Peyer's patch (tissue), 4 donors: ENCODE measurements at regions not wholly inside any gene's neighbourhood (a gene's known extent, or its start where the extent isn't known, plus 50 kb on each side); places are given as distances from the start of the nearest gene placed in this dataset.
"Not testable (repeated sequence)": the region's sequence is repeated elsewhere in the genome, so short reads cannot be mapped to it uniquely, and the experiment has no call there.

ENCODE experiments used
- DNase-seq, 3 donors: peaks; one replicate each; pipeline ENCODE4 v3.0.0-alpha.2; 2017 to 2019
- H3K27ac ChIP-seq, 4 donors: fragments of 200-600 bp; sonication (generic); one replicate each; pipeline ENCODE4 v1.5.1; 2016 to 2019
- H3K27me3 ChIP-seq, 2 donors: fragments of 200-600 bp; sonication (generic); one replicate each; pipeline ENCODE4 v1.5.1; 2019
- H3K36me3 ChIP-seq, 3 donors: fragments of 200-600 bp; sonication (generic); one replicate each; pipeline ENCODE4 v1.5.1; 2016 to 2019
- H3K4me1 ChIP-seq, 4 donors: fragments of 200-600 bp; sonication (generic); one replicate each; pipeline ENCODE4 v1.5.1; 2016 to 2019
- H3K4me3 ChIP-seq, 4 donors: fragments of 200-600 bp; sonication (generic); 1 replicate in 3 of 4; 2 replicates in 1 of 4; pipeline ENCODE4 v1.5.1; 2016 to 2019; ENCODE audit warnings: mild to moderate bottlenecking in 1 of 4
- H3K9me3 ChIP-seq, 4 donors: fragments of 200-600 bp; sonication (generic); one replicate each; pipeline ENCODE4 v1.5.1; 2016 to 2019; ENCODE audit warnings: mild to moderate bottlenecking in 1 of 4
- CTCF ChIP-seq, 6 experiments: fragments of 450-650 bp in 4 of 6; fragments of 200-600 bp in 2 of 6; sonication (generic) in 1 of 6; IDR thresholded peaks; one replicate each; pipeline ENCODE4 v1.5.1; 2017 to 2019; ENCODE audit warnings: antibody characterized with exemption in 6 of 6, mild to moderate bottlenecking in 3 of 6, moderate library complexity in 1 of 6
- POLR2A ChIP-seq, 2 donors: fragments of 450-650 bp; IDR thresholded peaks; one replicate each; pipeline ENCODE4 v1.5.1; 2017; ENCODE audit warnings: antibody characterized with exemption in 2 of 2, mild to moderate bottlenecking in 2 of 2, moderate library complexity in 2 of 2

DNA sequence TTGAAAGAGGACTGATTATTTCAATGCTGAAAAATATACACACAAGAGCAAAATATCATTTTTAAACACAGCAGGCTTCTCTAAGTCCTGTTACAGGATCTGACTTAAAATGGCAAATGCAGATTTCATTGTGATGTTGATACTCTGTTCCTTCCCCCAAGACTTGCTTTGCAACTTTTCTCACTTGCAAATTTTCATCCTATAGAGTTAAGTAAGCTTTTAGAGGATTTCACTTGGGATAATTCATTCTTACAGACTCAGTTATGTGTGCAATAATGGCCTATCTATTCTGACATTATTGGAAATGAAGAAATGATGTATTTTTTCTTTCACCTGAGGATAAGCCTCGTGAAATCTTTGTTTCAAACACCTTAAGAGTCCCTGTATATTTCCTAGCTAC, 2403.2 kb downstream of the ARAP2 start:
- Histone ChIP-seq H3K9me3 (no peaks in the 10 kb centered on the region), H3K36me3 (no peaks in the 10 kb centered on the region), H3K27ac (no peak overlapping the region), H3K4me1 (no peaks in the 10 kb centered on the region), H3K27me3 (no peaks in the 10 kb centered on the region), H3K4me3 (no peak overlapping the region)
- TF ChIP-seq POLR2A (IDR thresholded peaks at IDR 0.05) (no peak), CTCF (IDR thresholded peaks at IDR 0.05) (no peak)
- no peak for DNase-seq

DNA sequence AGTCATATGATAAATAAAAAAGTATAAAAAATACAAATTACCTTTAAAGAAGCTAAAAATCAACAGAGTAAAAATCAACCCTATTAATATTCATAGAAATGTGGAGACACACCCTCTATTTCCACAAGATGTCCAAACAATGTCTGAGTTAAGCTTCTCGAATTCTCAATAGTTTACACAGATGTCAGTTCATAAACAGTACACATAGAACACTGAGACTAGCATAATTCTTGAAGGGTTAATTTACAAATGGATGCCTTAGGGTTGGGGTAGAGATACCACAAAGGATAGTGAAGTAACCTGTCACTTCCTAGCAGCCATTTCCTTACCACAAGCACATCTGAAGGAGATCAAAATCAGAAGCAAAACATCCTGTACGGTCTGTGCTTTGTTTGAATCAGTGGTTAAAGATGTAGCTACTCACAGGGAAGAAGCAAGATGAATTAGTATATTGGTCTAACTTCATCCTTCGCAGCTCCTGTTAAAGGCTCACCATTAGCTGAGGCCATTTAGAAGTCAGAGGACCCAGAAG, 2393.9 kb downstream of the ARAP2 start:
- H3K36me3 ChIP-seq: no peaks in the 10 kb centered on the region
- H3K27me3 ChIP-seq: no peaks in the 10 kb centered on the region
- no peaks in the 10 kb centered on the region for H3K4me1 ChIP-seq
- H3K27ac ChIP-seq: no peak overlapping the region
- H3K4me3 ChIP-seq: no peak overlapping the region
- no peak for DNase-seq
- no peaks in the 10 kb centered on the region for H3K9me3 ChIP-seq
- TF ChIP-seq CTCF (IDR thresholded peaks at IDR 0.05) (no peak), POLR2A (IDR thresholded peaks at IDR 0.05) (no peak)

GRCh38 chr4:33853670-33854069, 2390.6 kb downstream of the ARAP2 start:
- not testable (repeated sequence) for H3K4me1 ChIP-seq, H3K27me3 ChIP-seq

DNA sequence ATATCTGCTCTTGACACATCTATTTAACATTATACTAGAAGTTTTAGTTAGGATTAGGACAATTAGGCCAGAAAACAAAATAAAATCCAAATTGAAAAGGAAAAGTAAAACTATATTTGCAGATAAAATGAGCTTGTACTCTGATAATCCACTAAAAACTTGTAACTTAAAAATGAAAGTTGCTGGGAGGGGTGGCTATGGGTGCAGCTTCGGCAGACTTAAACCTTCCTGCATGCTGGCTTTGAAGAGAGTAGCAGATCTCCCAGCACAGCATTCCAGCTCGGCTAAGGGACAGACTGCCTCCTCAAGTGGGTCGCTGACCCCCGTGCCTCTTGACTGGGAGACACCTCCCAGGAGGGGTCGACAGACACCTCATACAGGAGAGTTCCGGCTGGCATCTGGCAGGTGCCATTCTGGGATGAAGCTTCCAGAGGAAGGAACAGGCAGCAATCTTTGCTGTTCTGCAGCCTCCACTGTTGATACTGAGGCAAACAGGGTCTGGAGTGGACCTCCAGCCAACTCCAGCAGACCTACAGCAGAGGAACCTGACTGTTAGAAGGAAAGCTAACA, 2379.9 kb downstream of the ARAP2 start:
- no peak for TF ChIP-seq POLR2A (IDR thresholded peaks at IDR 0.05)
- TF ChIP-seq CTCF (IDR thresholded peaks at IDR 0.05): no peak
- no peaks in the 10 kb centered on the region for H3K4me1 ChIP-seq
- peaks cover 0 to 7% (median 0%) of the 10 kb centered on the region in 4 donors for H3K9me3 ChIP-seq
- H3K4me3 ChIP-seq: no peak overlapping the region
- H3K27me3 ChIP-seq: no peaks in the 10 kb centered on the region
- no peaks in the 10 kb centered on the region for H3K36me3 ChIP-seq
- DNase-seq: no peak
- H3K27ac ChIP-seq: no peak overlapping the region

More at GRCh38 chr4:33853670-33854069, 2390.6 kb downstream of the ARAP2 start:
- H3K27ac ChIP-seq, H3K9me3 ChIP-seq, DNase-seq, H3K4me3 ChIP-seq, H3K36me3 ChIP-seq: not testable (repeated sequence)

GRCh38 chr4:33873791-33874190, 2370.5 kb downstream of the ARAP2 start:
- TF ChIP-seq CTCF (IDR thresholded peaks at IDR 0.05): no peak
- TF ChIP-seq POLR2A (IDR thresholded peaks at IDR 0.05): no peak
- no peak for DNase-seq
- H3K4me3 ChIP-seq: no peak overlapping the region
- H3K36me3 ChIP-seq: no peaks in the 10 kb centered on the region
- H3K27me3 ChIP-seq: no peaks in the 10 kb centered on the region
- H3K4me1 ChIP-seq: no peaks in the 10 kb centered on the region
- H3K9me3 ChIP-seq: peaks cover 0 to 2% (median 0%) of the 10 kb centered on the region in 4 donors
- H3K27ac ChIP-seq: no peak overlapping the region

DNA sequence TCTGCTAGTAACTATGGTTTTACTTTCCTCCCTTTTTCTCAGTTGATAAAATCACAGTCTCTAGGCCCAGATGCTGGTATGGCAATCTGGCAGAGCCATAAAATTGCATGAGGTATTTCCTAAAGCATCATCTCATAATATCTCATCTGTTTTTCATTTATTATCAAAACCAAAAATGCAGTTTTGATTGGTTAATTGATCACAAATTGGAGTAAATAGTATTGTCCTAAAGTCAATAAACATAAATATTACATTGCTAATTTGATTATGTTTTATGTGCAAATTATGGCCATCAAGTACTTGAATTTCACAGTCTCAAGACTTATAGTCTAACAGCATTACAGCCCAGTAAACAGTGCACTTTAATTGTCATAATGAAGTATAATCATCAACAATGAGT, 2365.6 kb downstream of the ARAP2 start:
- DNase-seq: no peak
- Histone ChIP-seq H3K4me1 (no peaks in the 10 kb centered on the region), H3K9me3 (no peaks in the 10 kb centered on the region), H3K4me3 (no peak overlapping the region), H3K27me3 (no peaks in the 10 kb centered on the region), H3K27ac (no peak overlapping the region), H3K36me3 (no peaks in the 10 kb centered on the region)
- no peak for TF ChIP-seq POLR2A (IDR thresholded peaks at IDR 0.05)
- no peak for TF ChIP-seq CTCF (IDR thresholded peaks at IDR 0.05)
